NB4 (cell line): ENCODE measurements at regions not wholly inside any gene's neighbourhood (a gene's known extent, or its start where the extent isn't known, plus 50 kb on each side); places are given as distances from the start of the nearest gene placed in this dataset.

Source experiments
- DNase-seq: peaks from one replicate; pipeline ENCODE4 v3.0.0; 2010; ENCODE audit warnings: low read depth
- H3K4me3 ChIP-seq: one replicate; pipeline ENCODE4 v1.5.1; 2011; ENCODE audit warnings: mild to moderate bottlenecking, low read depth, low read length, moderate library complexity
- MAX ChIP-seq: IDR thresholded peaks from 2 replicates; pipeline ENCODE4 v1.6.1; 2011; ENCODE audit warnings: low read depth, low read length
- MYC ChIP-seq: IDR thresholded peaks from 2 replicates; pipeline ENCODE4 v1.6.1; 2011; ENCODE audit warnings: low read depth, low read length
- POLR2A ChIP-seq: IDR thresholded peaks from 2 replicates; pipeline ENCODE4 v1.6.1; 2011; ENCODE audit warnings: mild to moderate bottlenecking; ENCODE audit not compliant: insufficient read length; ENCODE audit errors: extremely low read depth
- TF ChIP-seq, protein P1 (sequence below): IDR thresholded peaks from one replicate; pipeline ENCODE4 v1.5.1; 2012; ENCODE audit warnings: low read depth, low read length

- DNase-seq: no peak
- no peak overlapping the region for H3K4me3 ChIP-seq
- TF ChIP-seq, protein P1, sequence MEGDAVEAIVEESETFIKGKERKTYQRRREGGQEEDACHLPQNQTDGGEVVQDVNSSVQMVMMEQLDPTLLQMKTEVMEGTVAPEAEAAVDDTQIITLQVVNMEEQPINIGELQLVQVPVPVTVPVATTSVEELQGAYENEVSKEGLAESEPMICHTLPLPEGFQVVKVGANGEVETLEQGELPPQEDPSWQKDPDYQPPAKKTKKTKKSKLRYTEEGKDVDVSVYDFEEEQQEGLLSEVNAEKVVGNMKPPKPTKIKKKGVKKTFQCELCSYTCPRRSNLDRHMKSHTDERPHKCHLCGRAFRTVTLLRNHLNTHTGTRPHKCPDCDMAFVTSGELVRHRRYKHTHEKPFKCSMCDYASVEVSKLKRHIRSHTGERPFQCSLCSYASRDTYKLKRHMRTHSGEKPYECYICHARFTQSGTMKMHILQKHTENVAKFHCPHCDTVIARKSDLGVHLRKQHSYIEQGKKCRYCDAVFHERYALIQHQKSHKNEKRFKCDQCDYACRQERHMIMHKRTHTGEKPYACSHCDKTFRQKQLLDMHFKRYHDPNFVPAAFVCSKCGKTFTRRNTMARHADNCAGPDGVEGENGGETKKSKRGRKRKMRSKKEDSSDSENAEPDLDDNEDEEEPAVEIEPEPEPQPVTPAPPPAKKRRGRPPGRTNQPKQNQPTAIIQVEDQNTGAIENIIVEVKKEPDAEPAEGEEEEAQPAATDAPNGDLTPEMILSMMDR: no peak
- TF ChIP-seq MYC: no peak
- no peak for TF ChIP-seq MAX
- no peak for TF ChIP-seq POLR2A
These were observed 1490.5 kb downstream of the STIM2 start for GRCh38 chr4:28351102-28351501.

DNA sequence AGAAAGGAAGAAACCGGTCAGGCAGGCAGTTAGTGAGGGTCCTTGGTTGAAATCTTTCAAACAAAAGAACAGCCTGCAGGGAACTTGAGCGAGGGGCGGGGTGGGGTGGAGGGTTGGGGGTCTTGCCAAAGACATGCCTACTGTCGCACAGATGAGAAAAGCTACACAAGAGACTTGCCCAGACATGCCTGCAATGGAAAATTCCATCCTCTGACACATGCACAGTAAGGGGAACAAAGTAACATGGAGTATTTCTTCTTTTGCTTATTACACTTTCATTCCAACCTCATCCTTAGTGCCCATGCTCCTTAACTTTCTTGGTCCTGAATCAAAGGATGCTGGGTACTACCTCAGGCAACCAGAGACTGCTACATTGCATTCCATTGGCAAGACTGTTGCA is 1491.2 kb downstream of the STIM2 start:
- no peak for DNase-seq
- H3K4me3 ChIP-seq: no peak overlapping the region
- TF ChIP-seq POLR2A: no peak
- TF ChIP-seq MAX: no peak
- TF ChIP-seq, protein P1: no peak
- TF ChIP-seq MYC: no peak

DNA sequence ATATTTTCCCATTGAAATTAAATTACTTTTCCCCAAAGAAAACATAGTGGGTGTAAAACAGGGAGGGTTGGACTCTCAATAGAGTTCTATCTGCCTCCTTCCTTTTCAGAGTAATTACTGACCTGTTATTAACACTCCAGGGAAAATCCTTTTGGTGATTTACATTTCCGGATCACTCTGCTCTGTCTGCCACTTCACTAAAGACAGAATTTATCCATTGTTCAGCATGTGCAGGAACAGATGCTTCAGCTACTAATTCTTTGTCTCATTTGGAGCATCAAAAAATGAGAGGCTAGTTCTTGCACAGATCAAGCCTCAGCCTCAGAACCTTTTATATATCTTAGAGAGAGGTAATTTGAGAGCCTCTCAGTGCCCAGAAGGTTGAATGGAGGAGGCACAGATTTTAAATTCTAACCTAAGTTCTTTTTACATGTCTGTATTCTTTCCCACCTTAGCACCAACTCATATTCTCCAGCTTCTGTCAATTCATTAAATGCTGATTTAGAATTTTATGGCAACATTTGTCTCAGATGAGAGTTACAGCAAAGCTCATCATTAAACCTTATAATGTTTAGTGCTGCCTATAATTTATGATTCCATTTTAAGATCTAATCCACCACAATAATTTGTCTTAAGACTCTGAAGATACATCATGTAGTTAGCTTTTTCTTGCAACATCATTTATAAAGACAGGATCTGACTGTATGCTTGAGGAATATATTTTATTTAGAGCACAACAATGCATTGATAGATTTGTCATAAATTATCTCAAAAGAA is 1494.4 kb downstream of the STIM2 start:
- no peak for TF ChIP-seq MAX
- TF ChIP-seq MYC: no peak
- TF ChIP-seq, protein P1: no peak
- no peak for TF ChIP-seq POLR2A
- no peak for DNase-seq
- no peak overlapping the region for H3K4me3 ChIP-seq

DNA sequence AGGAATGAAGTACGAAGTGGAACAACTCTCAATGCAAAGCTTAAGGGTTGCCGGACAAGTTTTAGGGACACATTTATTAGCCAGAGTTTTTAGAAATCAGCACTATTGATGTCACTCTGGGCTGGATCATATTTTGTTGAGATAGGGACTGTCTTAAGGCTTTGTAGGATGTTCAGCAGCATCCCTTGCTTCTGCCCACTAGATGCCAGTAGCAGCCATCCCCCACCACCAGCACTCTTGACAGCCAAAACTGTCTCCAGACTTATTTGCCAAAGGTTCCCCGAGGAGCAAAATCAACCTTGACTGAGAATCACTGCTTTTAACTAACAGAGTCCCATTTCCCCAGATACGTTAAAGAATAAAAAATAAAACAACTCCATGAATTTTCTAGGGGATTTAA is 1497.3 kb downstream of the STIM2 start:
- TF ChIP-seq POLR2A (no peak), MYC (no peak), MAX (no peak)
- TF ChIP-seq, protein P1: no peak
- no peak for DNase-seq
- H3K4me3 ChIP-seq: no peak overlapping the region

DNA sequence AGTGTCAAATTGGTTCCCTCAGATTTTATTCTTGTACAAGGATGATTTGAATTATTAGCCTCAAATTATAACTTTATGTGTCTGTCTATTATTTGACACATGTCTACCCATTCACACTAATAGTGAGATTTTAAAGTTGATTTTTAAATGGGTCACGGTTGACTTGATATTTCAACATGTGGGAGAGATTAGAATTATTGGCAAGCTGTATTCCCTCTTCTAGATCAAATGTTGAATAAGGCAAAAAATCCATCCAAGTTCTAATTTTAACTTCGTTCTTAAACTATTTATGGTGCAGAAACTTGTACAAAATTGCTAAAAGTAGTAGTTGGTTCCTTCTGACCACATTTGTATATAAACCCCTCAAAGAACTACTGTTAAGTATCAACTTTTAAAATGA is 1498.0 kb downstream of the STIM2 start:
- DNase-seq: no peak
- H3K4me3 ChIP-seq: no peak overlapping the region
- TF ChIP-seq, protein P1: no peak
- no peak for TF ChIP-seq POLR2A

- H3K4me3 ChIP-seq: no peak overlapping the region
- TF ChIP-seq, protein P1: no peak
- TF ChIP-seq MYC (no peak), MAX (no peak)
- DNase-seq: peak; percentile 2
These were observed 1500.0 kb downstream of the STIM2 start for GRCh38 chr4:28360681-28361080.
